ENCODE measurements at regions not wholly inside any gene's neighbourhood (a gene's known extent, or its start where the extent isn't known, plus 50 kb on each side); places are given as distances from the start of the nearest gene placed in this dataset.

DNA sequence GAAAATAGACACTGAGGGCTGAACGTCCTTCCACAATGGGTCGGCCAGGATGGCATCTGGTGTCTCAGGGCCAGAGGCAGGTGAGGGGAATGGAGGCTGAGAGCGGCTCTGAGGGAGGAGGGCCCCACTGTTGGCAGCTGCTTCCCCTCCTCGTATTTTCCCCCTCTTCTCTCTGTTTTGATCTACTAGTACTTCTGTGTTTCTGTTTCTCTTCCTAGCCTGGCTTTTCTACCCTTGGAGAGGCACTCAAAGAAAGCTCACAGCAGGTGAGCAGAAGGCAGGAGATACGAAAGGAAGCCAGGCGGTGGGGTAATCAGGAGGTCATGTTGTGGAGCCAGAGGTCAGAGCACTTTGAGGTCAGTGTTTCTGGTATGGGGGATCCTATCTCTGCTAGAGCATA is 151.8 kb upstream of the GATB start:
- CTCF ChIA-PET, result no interaction called here
- no peaks in the 10 kb centered on the region for H3K9me3 ChIP-seq (ENCODE audit: control insufficient read depth, insufficient read depth, low read depth, low read length)
- no peaks in the 10 kb centered on the region for H3K4me1 ChIP-seq (ENCODE audit: control insufficient read depth, insufficient read depth, low read length)
- TF ChIP-seq ZNF184 (tag by site-specific recombination; IDR thresholded peaks at IDR 0.05) (no peak), PRDM1 (tag by site-specific recombination; IDR thresholded peaks at IDR 0.05) (no peak), ZNF449 (tag by site-specific recombination; IDR thresholded peaks at IDR 0.05) (no peak), ZNF473 (tag by site-specific recombination; IDR thresholded peaks at IDR 0.05) (no peak), ZNF747 (tag by site-specific recombination; IDR thresholded peaks at IDR 0.05) (no peak), ZNF600 (tag by site-specific recombination; IDR thresholded peaks at IDR 0.05) (no peak), ZNF777 (tag by site-specific recombination; IDR thresholded peaks at IDR 0.05; ENCODE audit: borderline replicate concordance) (no peak), GLIS2 (tag by site-specific recombination; IDR thresholded peaks at IDR 0.05) (no peak), ZFP3 (tag by site-specific recombination; IDR thresholded peaks at IDR 0.05; ENCODE audit: low read depth) (no peak), ZNF37A (tag by site-specific recombination; IDR thresholded peaks at IDR 0.05) (no peak)
- TF ChIP-seq, protein P1, sequence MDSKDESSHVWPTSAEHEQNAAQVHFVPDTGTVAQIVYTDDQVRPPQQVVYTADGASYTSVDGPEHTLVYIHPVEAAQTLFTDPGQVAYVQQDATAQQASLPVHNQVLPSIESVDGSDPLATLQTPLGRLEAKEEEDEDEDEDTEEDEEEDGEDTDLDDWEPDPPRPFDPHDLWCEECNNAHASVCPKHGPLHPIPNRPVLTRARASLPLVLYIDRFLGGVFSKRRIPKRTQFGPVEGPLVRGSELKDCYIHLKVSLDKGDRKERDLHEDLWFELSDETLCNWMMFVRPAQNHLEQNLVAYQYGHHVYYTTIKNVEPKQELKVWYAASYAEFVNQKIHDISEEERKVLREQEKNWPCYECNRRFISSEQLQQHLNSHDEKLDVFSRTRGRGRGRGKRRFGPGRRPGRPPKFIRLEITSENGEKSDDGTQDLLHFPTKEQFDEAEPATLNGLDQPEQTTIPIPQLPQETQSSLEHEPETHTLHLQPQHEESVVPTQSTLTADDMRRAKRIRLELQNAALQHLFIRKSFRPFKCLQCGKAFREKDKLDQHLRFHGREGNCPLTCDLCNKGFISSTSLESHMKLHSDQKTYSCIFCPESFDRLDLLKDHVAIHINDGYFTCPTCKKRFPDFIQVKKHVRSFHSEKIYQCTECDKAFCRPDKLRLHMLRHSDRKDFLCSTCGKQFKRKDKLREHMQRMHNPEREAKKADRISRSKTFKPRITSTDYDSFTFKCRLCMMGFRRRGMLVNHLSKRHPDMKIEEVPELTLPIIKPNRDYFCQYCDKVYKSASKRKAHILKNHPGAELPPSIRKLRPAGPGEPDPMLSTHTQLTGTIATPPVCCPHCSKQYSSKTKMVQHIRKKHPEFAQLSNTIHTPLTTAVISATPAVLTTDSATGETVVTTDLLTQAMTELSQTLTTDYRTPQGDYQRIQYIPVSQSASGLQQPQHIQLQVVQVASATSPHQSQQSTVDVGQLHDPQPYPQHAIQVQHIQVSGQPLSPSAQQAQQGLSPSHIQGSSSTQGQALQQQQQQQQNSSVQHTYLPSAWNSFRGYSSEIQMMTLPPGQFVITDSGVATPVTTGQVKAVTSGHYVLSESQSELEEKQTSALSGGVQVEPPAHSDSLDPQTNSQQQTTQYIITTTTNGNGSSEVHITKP (tag by site-specific recombination; IDR thresholded peaks at IDR 0.05), result no peak
- H3K36me3 ChIP-seq (ENCODE audit: control insufficient read depth in 2 of 2, insufficient read depth in 1 of 2, low read length in 2 of 2), result no peaks in the 10 kb centered on the region
- POLR2A ChIA-PET, result no interaction called here
- H3K27ac ChIP-seq (ENCODE audit: extremely low read depth, low read depth, low read length), result no peak overlapping the region
- no peak overlapping the region for H3K4me3 ChIP-seq (ENCODE audit: low read depth, low read length)

- ChIA-PET CTCF (no interaction called here), POLR2A (no interaction called here)
- Histone ChIP-seq H3K27ac (ENCODE audit: extremely low read depth, low read depth, low read length) (no peak overlapping the region), H3K4me1 (ENCODE audit: control insufficient read depth, insufficient read depth, low read length) (no peaks in the 10 kb centered on the region), H3K4me3 (ENCODE audit: low read depth, low read length) (no peak overlapping the region), H3K9me3 (ENCODE audit: control insufficient read depth, insufficient read depth, low read depth, low read length) (no peaks in the 10 kb centered on the region), H3K36me3 (ENCODE audit: control insufficient read depth in 2 of 2, insufficient read depth in 1 of 2, low read length in 2 of 2) (no peaks in the 10 kb centered on the region)
- TF ChIP-seq ZNF530 (tag by site-specific recombination; IDR thresholded peaks at IDR 0.05; ENCODE audit: low read depth) (no peak), ZFP41 (tag by site-specific recombination; IDR thresholded peaks at IDR 0.05; ENCODE audit: borderline replicate concordance) (no peak), ZNF561 (tag by site-specific recombination; IDR thresholded peaks at IDR 0.05; ENCODE audit: borderline replicate concordance) (no peak), ZNF2 (tag by site-specific recombination; IDR thresholded peaks at IDR 0.05) (no peak)
Measured at GRCh38 chr4:151911970-151912369, 151.2 kb upstream of the GATB start.

DNA sequence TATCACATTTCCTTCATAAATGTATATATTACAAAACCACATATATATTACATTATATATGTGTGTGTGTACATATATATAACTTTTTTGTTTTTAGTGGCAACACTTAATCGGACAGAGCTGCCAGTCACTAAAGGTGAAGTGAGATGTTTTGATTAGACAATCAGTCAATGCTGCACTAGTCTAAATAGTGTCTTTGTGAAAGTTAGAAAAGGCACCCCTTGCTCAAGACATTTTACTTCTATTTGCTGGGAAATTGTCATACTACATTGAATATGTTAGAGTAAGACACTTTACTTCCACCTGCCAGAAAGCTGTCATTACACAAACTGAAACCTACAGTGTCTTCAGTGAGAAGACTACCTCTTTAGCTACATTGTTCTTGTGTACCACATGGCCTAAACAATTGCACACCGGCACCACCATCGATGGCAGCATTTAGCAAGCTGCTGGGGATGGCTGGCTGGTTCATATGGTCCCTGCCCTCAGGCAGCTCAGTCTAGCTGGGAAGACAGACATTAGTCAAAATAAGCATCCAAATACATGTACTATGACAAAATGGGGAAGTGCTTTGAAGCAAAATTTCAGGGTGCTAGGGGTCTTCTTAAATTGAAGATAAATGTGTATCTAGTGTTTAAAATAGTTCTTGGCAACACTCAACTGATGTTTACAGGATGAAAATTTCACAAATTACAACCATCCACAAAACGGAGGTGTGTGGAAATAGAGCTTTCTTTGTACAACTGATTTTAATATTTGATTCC is 148.1 kb upstream of the GATB start:
- Histone ChIP-seq H3K36me3 (ENCODE audit: control insufficient read depth in 2 of 2, insufficient read depth in 1 of 2, low read length in 2 of 2) (no peaks in the 10 kb centered on the region), H3K4me3 (ENCODE audit: low read depth, low read length) (no peak overlapping the region), H3K9me3 (ENCODE audit: control insufficient read depth, insufficient read depth, low read depth, low read length) (no peaks in the 10 kb centered on the region), H3K27ac (ENCODE audit: extremely low read depth, low read depth, low read length) (no peak overlapping the region), H3K4me1 (ENCODE audit: control insufficient read depth, insufficient read depth, low read length) (no peaks in the 10 kb centered on the region)
- POLR2A ChIA-PET, result interaction anchor here (0.6 kb wide), 1 partner anchor 97 kb away, joined by 9 read pairs; no protein-coding TSS in a partner anchor
- CTCF ChIA-PET, result no interaction called here
- no peak for TF ChIP-seq SP2 (tag by site-specific recombination; IDR thresholded peaks at IDR 0.05)
- no peak for TF ChIP-seq ZNF324 (tag by site-specific recombination; IDR thresholded peaks at IDR 0.05)
- no peak for TF ChIP-seq ZNF776 (tag by site-specific recombination; IDR thresholded peaks at IDR 0.05; ENCODE audit: borderline replicate concordance)
- no peak for TF ChIP-seq ZNF561 (tag by site-specific recombination; IDR thresholded peaks at IDR 0.05; ENCODE audit: borderline replicate concordance)
- no peak for TF ChIP-seq IKZF3 (tag by site-specific recombination; IDR thresholded peaks at IDR 0.05)
- TF ChIP-seq BCL6B (tag by site-specific recombination; IDR thresholded peaks at IDR 0.05), result no peak
- TF ChIP-seq ZNF148 (tag by site-specific recombination; IDR thresholded peaks at IDR 0.05; ENCODE audit: borderline replicate concordance), result no peak
- no peak for TF ChIP-seq ZNF24 (tag by site-specific recombination; IDR thresholded peaks at IDR 0.05)
